ENCODE measurements at regions not wholly inside any gene's neighbourhood (a gene's known extent, or its start where the extent isn't known, plus 50 kb on each side); places are given as distances from the start of the nearest gene placed in this dataset.

GRCh38 chr2:39540414-39540813 lies 103.3 kb upstream of the MAP4K3 start:
- H3K4me3 ChIP-seq = no peak overlapping the region
- H3K27me3 ChIP-seq = no peaks in the 10 kb centered on the region
- no peaks in the 10 kb centered on the region for H3K4me1 ChIP-seq
- DNase-seq (ENCODE audit: low spot score in 2 of 2) = no peak
- TF ChIP-seq, protein P1, sequence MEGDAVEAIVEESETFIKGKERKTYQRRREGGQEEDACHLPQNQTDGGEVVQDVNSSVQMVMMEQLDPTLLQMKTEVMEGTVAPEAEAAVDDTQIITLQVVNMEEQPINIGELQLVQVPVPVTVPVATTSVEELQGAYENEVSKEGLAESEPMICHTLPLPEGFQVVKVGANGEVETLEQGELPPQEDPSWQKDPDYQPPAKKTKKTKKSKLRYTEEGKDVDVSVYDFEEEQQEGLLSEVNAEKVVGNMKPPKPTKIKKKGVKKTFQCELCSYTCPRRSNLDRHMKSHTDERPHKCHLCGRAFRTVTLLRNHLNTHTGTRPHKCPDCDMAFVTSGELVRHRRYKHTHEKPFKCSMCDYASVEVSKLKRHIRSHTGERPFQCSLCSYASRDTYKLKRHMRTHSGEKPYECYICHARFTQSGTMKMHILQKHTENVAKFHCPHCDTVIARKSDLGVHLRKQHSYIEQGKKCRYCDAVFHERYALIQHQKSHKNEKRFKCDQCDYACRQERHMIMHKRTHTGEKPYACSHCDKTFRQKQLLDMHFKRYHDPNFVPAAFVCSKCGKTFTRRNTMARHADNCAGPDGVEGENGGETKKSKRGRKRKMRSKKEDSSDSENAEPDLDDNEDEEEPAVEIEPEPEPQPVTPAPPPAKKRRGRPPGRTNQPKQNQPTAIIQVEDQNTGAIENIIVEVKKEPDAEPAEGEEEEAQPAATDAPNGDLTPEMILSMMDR (IDR thresholded peaks at IDR 0.05) = no peak
- TF ChIP-seq POLR2A (IDR thresholded peaks at IDR 0.05) = no peak
- TF ChIP-seq POLR2AphosphoS5 (IDR thresholded peaks at IDR 0.05) = no peak
- no peaks in the 10 kb centered on the region for H3K36me3 ChIP-seq
- no peaks in the 10 kb centered on the region for H3K9me3 ChIP-seq
- intact Hi-C loops (cut with DNase I; ENCODE audit: low total_unique reads) = no loop called here
- H3K27ac ChIP-seq = no peak overlapping the region

GRCh38 chr2:39541011-39541930 lies 104.2 kb upstream of the MAP4K3 start:
- no peak for DNase-seq (ENCODE audit: low spot score in 2 of 2)
- Histone ChIP-seq H3K36me3 (no peaks in the 10 kb centered on the region), H3K4me1 (no peaks in the 10 kb centered on the region), H3K9me3 (no peaks in the 10 kb centered on the region), H3K27ac (no peak overlapping the region), H3K4me3 (no peak overlapping the region), H3K27me3 (no peaks in the 10 kb centered on the region)
- intact Hi-C loops (cut with DNase I; ENCODE audit: low total_unique reads) = no loop called here
- no peak for TF ChIP-seq POLR2A (IDR thresholded peaks at IDR 0.05)
- no peak for TF ChIP-seq POLR2AphosphoS5 (IDR thresholded peaks at IDR 0.05)
- TF ChIP-seq, protein P1 (IDR thresholded peaks at IDR 0.05) = no peak

DNA sequence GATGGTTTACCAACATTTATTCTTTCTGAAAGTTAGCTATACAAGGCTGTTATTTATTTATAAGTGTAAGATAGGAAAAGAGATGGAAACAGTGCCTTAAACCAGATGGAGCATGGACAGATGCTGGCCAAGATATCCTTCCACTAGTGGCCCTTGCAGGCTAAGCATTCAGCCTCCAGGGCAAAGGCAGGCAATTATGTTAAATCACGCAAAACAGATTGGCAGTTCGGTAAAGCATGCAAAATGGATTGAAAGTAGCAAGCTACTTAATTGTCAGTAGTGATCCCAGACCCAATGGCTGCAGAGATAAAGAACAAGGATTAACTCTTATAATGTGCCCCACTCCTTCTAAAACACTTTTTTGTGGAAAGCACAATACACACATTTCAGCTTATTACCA lies 105.4 kb upstream of the MAP4K3 start:
- Histone ChIP-seq H3K27ac (no peak overlapping the region), H3K36me3 (no peaks in the 10 kb centered on the region), H3K9me3 (no peaks in the 10 kb centered on the region), H3K4me3 (no peak overlapping the region), H3K27me3 (no peaks in the 10 kb centered on the region), H3K4me1 (no peaks in the 10 kb centered on the region)
- intact Hi-C loops (cut with DNase I; ENCODE audit: low total_unique reads) = no loop called here
- TF ChIP-seq POLR2A (IDR thresholded peaks at IDR 0.05) (no peak), POLR2AphosphoS5 (IDR thresholded peaks at IDR 0.05) (no peak)
- TF ChIP-seq, protein P1 (IDR thresholded peaks at IDR 0.05) = no peak
- DNase-seq (ENCODE audit: low spot score in 2 of 2) = no peak

GRCh38 chr2:39545957-39546356 lies 108.9 kb upstream of the MAP4K3 start:
- Histone ChIP-seq H3K9me3 (peaks cover 0 to 4% of the 10 kb centered on the region in 2 donors), H3K4me3 (no peak overlapping the region), H3K4me1 (no peaks in the 10 kb centered on the region), H3K27me3 (no peaks in the 10 kb centered on the region), H3K36me3 (no peaks in the 10 kb centered on the region), H3K27ac (no peak overlapping the region)
- TF ChIP-seq POLR2A (IDR thresholded peaks at IDR 0.05) = no peak
- TF ChIP-seq POLR2AphosphoS5 (IDR thresholded peaks at IDR 0.05) = no peak
- TF ChIP-seq, protein P1 (IDR thresholded peaks at IDR 0.05) = no peak
- intact Hi-C loops (cut with DNase I; ENCODE audit: low total_unique reads) = no loop called here
- DNase-seq (ENCODE audit: low spot score in 2 of 2) = no peak

DNA sequence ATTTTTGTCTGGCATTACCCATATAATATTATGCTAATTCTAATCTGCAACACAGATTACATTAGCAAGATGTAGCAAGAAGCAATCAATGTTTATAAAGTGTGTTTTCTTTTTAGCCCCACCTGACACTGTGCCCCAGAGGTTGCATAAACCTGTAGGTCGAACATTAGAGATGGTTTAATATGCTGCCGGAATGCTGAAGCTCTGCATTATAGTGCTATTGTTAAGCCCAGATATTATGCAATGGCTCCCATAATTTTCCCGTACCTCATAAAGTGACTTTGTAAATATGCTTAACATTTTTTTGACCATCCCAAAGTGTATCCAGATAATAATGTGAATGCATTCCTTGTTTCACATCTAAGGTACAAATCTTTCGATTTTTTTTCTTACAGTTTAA lies 109.3 kb upstream of the MAP4K3 start:
- H3K27ac ChIP-seq = no peak overlapping the region
- no peaks in the 10 kb centered on the region for H3K4me1 ChIP-seq
- TF ChIP-seq POLR2AphosphoS5 (IDR thresholded peaks at IDR 0.05) = no peak
- no peak for TF ChIP-seq POLR2A (IDR thresholded peaks at IDR 0.05)
- TF ChIP-seq, protein P1 (IDR thresholded peaks at IDR 0.05) = no peak
- intact Hi-C loops (cut with DNase I; ENCODE audit: low total_unique reads) = no loop called here
- no peak overlapping the region for H3K4me3 ChIP-seq
- no peaks in the 10 kb centered on the region for H3K27me3 ChIP-seq
- peaks cover 0 to 4% of the 10 kb centered on the region in 2 donors for H3K9me3 ChIP-seq
- DNase-seq (ENCODE audit: low spot score in 2 of 2) = no peak
- no peaks in the 10 kb centered on the region for H3K36me3 ChIP-seq
